Central memory CD8-positive, alpha-beta T cell (primary cell): ENCODE measurements at regions not wholly inside any gene's neighbourhood (a gene's known extent, or its start where the extent isn't known, plus 50 kb on each side); places are given as distances from the start of the nearest gene placed in this dataset.
"Not testable (repeated sequence)": the region's sequence is repeated elsewhere in the genome, so short reads cannot be mapped to it uniquely, and the experiment has no call there.

Experiments
- ATAC-seq: fragments of 150-1000 bp; cut with Tn5 transposase; replicated peaks from 2 replicates; pipeline ENCODE4 v1.10.0; 2022; ENCODE audit warnings: mild to moderate bottlenecking, moderate FRiP score, moderate number of reproducible peaks; ENCODE audit not compliant: poor library complexity, severe bottlenecking; ENCODE audit errors: extremely low read depth
- DNase-seq, 2 donors: peaks; one replicate each; pipeline ENCODE4 v3.0.0; 2021; ENCODE audit warnings: low spot score in 2 of 2
- H3K27ac Mint-ChIP-seq: one replicate; pipeline ENCODE4 v1.8.0; 2022; ENCODE audit warnings: low read depth, mild to moderate bottlenecking, moderate library complexity, mixed read lengths
- H3K27me3 Mint-ChIP-seq: one replicate; pipeline ENCODE4 v1.8.0; 2022; ENCODE audit warnings: mixed read lengths
- H3K36me3 Mint-ChIP-seq: one replicate; pipeline ENCODE4 v1.8.0; 2022; ENCODE audit warnings: mild to moderate bottlenecking, moderate library complexity, mixed read lengths; ENCODE audit not compliant: insufficient read depth
- H3K4me1 Mint-ChIP-seq: one replicate; pipeline ENCODE4 v1.8.0; 2022; ENCODE audit warnings: mixed read lengths
- H3K4me3 Mint-ChIP-seq: one replicate; pipeline ENCODE4 v1.8.0; 2022; ENCODE audit warnings: mild to moderate bottlenecking, moderate library complexity, mixed read lengths
- H3K9me3 Mint-ChIP-seq: one replicate; pipeline ENCODE4 v1.8.0; 2022; ENCODE audit warnings: mixed read lengths

DNA sequence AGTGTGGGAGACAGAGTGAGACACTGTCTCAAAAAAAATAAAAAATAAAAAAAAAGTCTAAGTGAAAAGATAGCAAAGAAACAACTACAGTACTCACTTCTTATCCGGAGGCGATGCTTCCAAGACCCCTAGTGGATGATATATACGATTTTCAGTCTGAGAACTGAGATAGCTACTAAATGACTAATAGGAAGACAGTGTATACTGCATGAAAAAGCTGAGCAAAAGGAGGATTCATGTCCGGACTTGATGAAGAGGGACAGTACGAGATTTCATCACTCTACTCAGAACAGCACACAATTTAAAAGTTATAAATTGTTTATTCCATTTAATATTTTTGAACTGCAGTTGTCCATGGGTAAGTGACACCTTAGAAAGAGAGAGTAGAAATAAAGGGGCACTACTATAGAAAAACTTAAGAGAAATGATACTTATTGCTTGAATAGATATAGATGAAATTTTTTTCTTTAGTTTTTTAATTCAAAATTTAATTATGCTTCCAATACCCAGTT, 190.7 kb downstream of the POTEB3 start:
- not testable (repeated sequence) for H3K27me3 Mint-ChIP-seq, H3K36me3 Mint-ChIP-seq, H3K4me3 Mint-ChIP-seq, H3K27ac Mint-ChIP-seq, DNase-seq, H3K9me3 Mint-ChIP-seq, ATAC-seq, H3K4me1 Mint-ChIP-seq
